SU-DHL-6 (cell line): ENCODE measurements at regions not wholly inside any gene's neighbourhood (a gene's known extent, or its start where the extent isn't known, plus 50 kb on each side); places are given as distances from the start of the nearest gene placed in this dataset.

Experiments
- EZH2phosphoT487 ChIP-seq: fragments of 200-600 bp; sonication (generic), shearing (Covaris generic); conservative IDR thresholded peaks from 2 replicates; pipeline ENCODE4 v1.6.1; 2018; ENCODE audit warnings: mild to moderate bottlenecking, antibody characterized with exemption, low read length, moderate library complexity, mixed read lengths
- TF ChIP-seq, protein P1 (sequence below): fragments of 200-600 bp; sonication (generic); IDR thresholded peaks from one replicate; pipeline ENCODE4 v1.5.1; 2017; ENCODE audit warnings: antibody characterized with exemption, mild to moderate bottlenecking, low read length, moderate library complexity; ENCODE audit not compliant: insufficient read depth, poor library complexity, severe bottlenecking

DNA sequence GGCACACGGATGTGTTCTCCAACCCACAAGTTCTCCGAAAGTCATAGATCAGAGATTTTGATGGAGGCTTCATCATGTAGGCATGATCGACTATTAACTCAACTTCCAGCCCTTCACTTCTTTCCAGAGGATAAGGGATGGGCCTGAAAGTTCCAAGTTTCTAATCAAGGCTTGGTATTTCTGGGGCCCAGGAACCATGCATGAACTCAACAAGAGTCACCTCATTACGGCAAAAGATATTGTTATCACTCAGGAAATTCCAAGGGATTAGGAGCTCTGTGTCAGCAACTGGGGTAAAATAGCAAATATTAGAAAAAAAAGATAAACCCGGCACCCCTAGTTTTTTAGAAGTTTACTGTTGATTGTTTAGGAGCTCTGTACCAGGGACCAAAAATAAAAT lies 240.1 kb upstream of the PPP1R2C start:
- TF ChIP-seq, protein P1, sequence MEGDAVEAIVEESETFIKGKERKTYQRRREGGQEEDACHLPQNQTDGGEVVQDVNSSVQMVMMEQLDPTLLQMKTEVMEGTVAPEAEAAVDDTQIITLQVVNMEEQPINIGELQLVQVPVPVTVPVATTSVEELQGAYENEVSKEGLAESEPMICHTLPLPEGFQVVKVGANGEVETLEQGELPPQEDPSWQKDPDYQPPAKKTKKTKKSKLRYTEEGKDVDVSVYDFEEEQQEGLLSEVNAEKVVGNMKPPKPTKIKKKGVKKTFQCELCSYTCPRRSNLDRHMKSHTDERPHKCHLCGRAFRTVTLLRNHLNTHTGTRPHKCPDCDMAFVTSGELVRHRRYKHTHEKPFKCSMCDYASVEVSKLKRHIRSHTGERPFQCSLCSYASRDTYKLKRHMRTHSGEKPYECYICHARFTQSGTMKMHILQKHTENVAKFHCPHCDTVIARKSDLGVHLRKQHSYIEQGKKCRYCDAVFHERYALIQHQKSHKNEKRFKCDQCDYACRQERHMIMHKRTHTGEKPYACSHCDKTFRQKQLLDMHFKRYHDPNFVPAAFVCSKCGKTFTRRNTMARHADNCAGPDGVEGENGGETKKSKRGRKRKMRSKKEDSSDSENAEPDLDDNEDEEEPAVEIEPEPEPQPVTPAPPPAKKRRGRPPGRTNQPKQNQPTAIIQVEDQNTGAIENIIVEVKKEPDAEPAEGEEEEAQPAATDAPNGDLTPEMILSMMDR: no peak
- TF ChIP-seq EZH2phosphoT487: no peak
